ENCODE measurements at regions not wholly inside any gene's neighbourhood (a gene's known extent, or its start where the extent isn't known, plus 50 kb on each side); places are given as distances from the start of the nearest gene placed in this dataset.

- H3K27me3 Mint-ChIP-seq (ENCODE audit: unreplicated experiment) = peaks cover 2% of the 10 kb centered on the region
- H3K36me3 Mint-ChIP-seq (ENCODE audit: unreplicated experiment) = no peaks in the 10 kb centered on the region
- H3K27ac Mint-ChIP-seq (ENCODE audit: unreplicated experiment) = no peak overlapping the region
- no peaks in the 10 kb centered on the region for H3K4me1 Mint-ChIP-seq (ENCODE audit: low read depth, unreplicated experiment)
- no peak for TF ChIP-seq CTCF (IDR thresholded peaks at IDR 0.05; ENCODE audit: partially characterized antibody, unreplicated experiment)
- DNase-seq = no peak
- H3K4me3 Mint-ChIP-seq (ENCODE audit: unreplicated experiment) = no peak overlapping the region
- H3K9me3 Mint-ChIP-seq (ENCODE audit: unreplicated experiment) = peaks cover 3% of the 10 kb centered on the region
These were observed 448.1 kb downstream of the DCDC2C start for GRCh38 chr2:4151521-4151920.

- H3K4me1 Mint-ChIP-seq (ENCODE audit: low read depth, unreplicated experiment) = no peaks in the 10 kb centered on the region
- no peak for TF ChIP-seq CTCF (IDR thresholded peaks at IDR 0.05; ENCODE audit: partially characterized antibody, unreplicated experiment)
- H3K36me3 Mint-ChIP-seq (ENCODE audit: unreplicated experiment) = no peaks in the 10 kb centered on the region
- peaks cover 3% of the 10 kb centered on the region for H3K9me3 Mint-ChIP-seq (ENCODE audit: unreplicated experiment)
- H3K4me3 Mint-ChIP-seq (ENCODE audit: unreplicated experiment) = no peak overlapping the region
- H3K27ac Mint-ChIP-seq (ENCODE audit: unreplicated experiment) = no peak overlapping the region
- DNase-seq = no peak
- peaks cover 2% of the 10 kb centered on the region for H3K27me3 Mint-ChIP-seq (ENCODE audit: unreplicated experiment)
These were observed 448.7 kb downstream of the DCDC2C start for GRCh38 chr2:4152051-4152450.

GRCh38 chr2:4168834-4169233, 465.5 kb downstream of the DCDC2C start:
- Mint-ChIP-seq H3K4me1 (ENCODE audit: low read depth, unreplicated experiment) (no peaks in the 10 kb centered on the region), H3K27me3 (ENCODE audit: unreplicated experiment) (no peaks in the 10 kb centered on the region), H3K27ac (ENCODE audit: unreplicated experiment) (no peak overlapping the region), H3K9me3 (ENCODE audit: unreplicated experiment) (peaks cover 4% of the 10 kb centered on the region), H3K36me3 (ENCODE audit: unreplicated experiment) (peaks cover 17% of the 10 kb centered on the region), H3K4me3 (ENCODE audit: unreplicated experiment) (no peak overlapping the region)
- no peak for TF ChIP-seq CTCF (IDR thresholded peaks at IDR 0.05; ENCODE audit: partially characterized antibody, unreplicated experiment)
- DNase-seq = no peak

GRCh38 chr2:4174796-4175195, 471.4 kb downstream of the DCDC2C start:
- TF ChIP-seq CTCF (IDR thresholded peaks at IDR 0.05; ENCODE audit: partially characterized antibody, unreplicated experiment) = no peak
- no peak overlapping the region for H3K27ac Mint-ChIP-seq (ENCODE audit: unreplicated experiment)
- H3K9me3 Mint-ChIP-seq (ENCODE audit: unreplicated experiment) = peaks cover 12% of the 10 kb centered on the region
- DNase-seq = no peak
- H3K4me3 Mint-ChIP-seq (ENCODE audit: unreplicated experiment) = no peak overlapping the region
- peaks cover 23% of the 10 kb centered on the region for H3K36me3 Mint-ChIP-seq (ENCODE audit: unreplicated experiment)
- H3K27me3 Mint-ChIP-seq (ENCODE audit: unreplicated experiment) = no peaks in the 10 kb centered on the region
- no peaks in the 10 kb centered on the region for H3K4me1 Mint-ChIP-seq (ENCODE audit: low read depth, unreplicated experiment)

- H3K27me3 Mint-ChIP-seq (ENCODE audit: unreplicated experiment) = no peaks in the 10 kb centered on the region
These were observed 472.0 kb downstream of the DCDC2C start for GRCh38 chr2:4175343-4175742.

More at GRCh38 chr2:4175343-4175742, 472.0 kb downstream of the DCDC2C start:
- H3K9me3 Mint-ChIP-seq (ENCODE audit: unreplicated experiment) = peaks cover 12% of the 10 kb centered on the region
- H3K4me1 Mint-ChIP-seq (ENCODE audit: low read depth, unreplicated experiment) = no peaks in the 10 kb centered on the region
- H3K4me3 Mint-ChIP-seq (ENCODE audit: unreplicated experiment) = no peak overlapping the region
- no peak overlapping the region for H3K27ac Mint-ChIP-seq (ENCODE audit: unreplicated experiment)
- no peak for DNase-seq
- peaks cover 27% of the 10 kb centered on the region for H3K36me3 Mint-ChIP-seq (ENCODE audit: unreplicated experiment)
- no peak for TF ChIP-seq CTCF (IDR thresholded peaks at IDR 0.05; ENCODE audit: partially characterized antibody, unreplicated experiment)
